IMR-90 (cell line): ENCODE measurements at regions not wholly inside any gene's neighbourhood (a gene's known extent, or its start where the extent isn't known, plus 50 kb on each side); places are given as distances from the start of the nearest gene placed in this dataset.

Experiments
- ATAC-seq: fragments of 200-7000 bp; cut with Tn5 transposase; 2 replicates; pipeline ENCODE4 v1.9.1; 2020; ENCODE audit warnings: low read depth, mild to moderate bottlenecking, moderate library complexity
- BruUV-seq: library from RNA; stranded (reverse); fragments of 400-500 nt; replicated peaks from 2 replicates; lab custom pipeline; 2021; lab: Mats Ljungman, UMichigan
- CTCF ChIA-PET: fragments of 300-600 bp; formaldehyde crosslinking; extraction: SDS; loops from one replicate; lab custom pipeline; 2021; ENCODE audit warnings: antibody characterized with exemption; lab: Yijun Ruan, JAX
- POLR2A ChIA-PET: fragments of 300-600 bp; sonication (Branson Sonifier 250); formaldehyde crosslinking; loops from one replicate; lab custom pipeline; 2022; ENCODE audit warnings: antibody characterized with exemption; ENCODE audit not compliant: unreplicated experiment; lab: Charles Lee
- DNase-seq: peaks from one replicate; pipeline ENCODE4 v3.0.0; 2013
- H2AFZ ChIP-seq: replicated peaks from 2 replicates; pipeline ENCODE3; 2013; ENCODE audit warnings: low read length, mild to moderate bottlenecking; ENCODE audit not compliant: poor library complexity
- H2AK5ac ChIP-seq: 2 replicates; pipeline ENCODE4 v1.6.1; 2013; ENCODE audit warnings: low read depth, low read length, inconsistent platforms
- H2AK9ac ChIP-seq: replicated peaks from 2 replicates; pipeline ENCODE3; 2013; ENCODE audit warnings: mild to moderate bottlenecking, low read depth, low read length, moderate library complexity; ENCODE audit not compliant: poor library complexity
- H2BK120ac ChIP-seq: 2 replicates; pipeline ENCODE4 v1.6.1; 2013; ENCODE audit warnings: low read depth, low read length, inconsistent platforms
- H2BK15ac ChIP-seq: 3 replicates; pipeline ENCODE4 v1.6.1; 2013; ENCODE audit warnings: low read depth, low read length, inconsistent platforms
- H2BK20ac ChIP-seq: 2 replicates; pipeline ENCODE4 v1.6.1; 2013; ENCODE audit warnings: low read depth, mild to moderate bottlenecking, inconsistent platforms, low read length, moderate library complexity
- H2BK5ac ChIP-seq: 2 replicates; pipeline ENCODE4 v1.6.1; 2013; ENCODE audit warnings: mild to moderate bottlenecking, low read depth, low read length, inconsistent platforms; ENCODE audit not compliant: poor library complexity, severe bottlenecking
- H3K14ac ChIP-seq: replicated peaks from 2 replicates; pipeline ENCODE4 v1.6.1; 2013; ENCODE audit warnings: low read depth, low read length, inconsistent platforms
- H3K18ac ChIP-seq: 2 replicates; pipeline ENCODE4 v1.6.1; 2013; ENCODE audit warnings: low read depth, low read length, control low read depth
- H3K23ac ChIP-seq: 2 replicates; pipeline ENCODE4 v1.6.1; 2013; ENCODE audit warnings: low read depth, low read length, inconsistent platforms
- H3K27ac ChIP-seq: 2 replicates; pipeline ENCODE4 v1.5.1; 2013; ENCODE audit warnings: mild to moderate bottlenecking, control low read depth, low read length; ENCODE audit not compliant: insufficient read depth
- H3K27me3 ChIP-seq: 2 replicates; pipeline ENCODE4 v1.6.1; 2013; ENCODE audit warnings: low read length; ENCODE audit not compliant: control insufficient read depth, insufficient read depth
- H3K36me3 ChIP-seq: 2 replicates; pipeline ENCODE4 v1.6.1; 2013; ENCODE audit warnings: low read length, mixed read lengths; ENCODE audit not compliant: control insufficient read depth, insufficient read depth
- H3K4ac ChIP-seq: 2 replicates; pipeline ENCODE4 v1.6.1; 2013; ENCODE audit warnings: low read depth, low read length, inconsistent platforms
- H3K4me1 ChIP-seq: 2 replicates; pipeline ENCODE4 v1.6.1; 2013; ENCODE audit warnings: low read length, mixed read lengths; ENCODE audit not compliant: control insufficient read depth, insufficient read depth
- H3K4me2 ChIP-seq: 2 replicates; pipeline ENCODE4 v1.6.1; 2013; ENCODE audit warnings: low read depth, mild to moderate bottlenecking, control low read depth, low read length, moderate library complexity
- H3K4me3 ChIP-seq: 2 replicates; pipeline ENCODE4 v1.5.1; 2013; ENCODE audit warnings: low read depth, mild to moderate bottlenecking, control low read depth, low read length, moderate library complexity; ENCODE audit not compliant: insufficient read depth
- H3K56ac ChIP-seq: 2 replicates; pipeline ENCODE4 v1.6.1; 2013; ENCODE audit warnings: low read length, inconsistent platforms; ENCODE audit not compliant: insufficient read depth; ENCODE audit errors: extremely low read depth
- H3K79me1 ChIP-seq, 2 experiments: 2 replicates each; pipeline ENCODE4 v1.6.1; 2013; ENCODE audit warnings: low read length in 2 of 2, inconsistent platforms in 1 of 2, low read depth in 1 of 2
- H3K9ac ChIP-seq: 2 replicates; pipeline ENCODE4 v1.6.1; 2013; ENCODE audit warnings: low read depth, low read length, control low read depth
- H3K9me1 ChIP-seq: 2 replicates; pipeline ENCODE4 v1.6.1; 2013; ENCODE audit warnings: low read length, inconsistent platforms; ENCODE audit not compliant: insufficient read depth
- H3K9me3 ChIP-seq: 2 replicates; pipeline ENCODE4 v1.6.1; 2013; ENCODE audit warnings: low read length; ENCODE audit not compliant: control insufficient read depth, insufficient read depth
- H4K20me1 ChIP-seq: 2 replicates; pipeline ENCODE4 v1.6.1; 2013; ENCODE audit warnings: low read length, inconsistent platforms; ENCODE audit not compliant: insufficient read depth
- H4K5ac ChIP-seq: 2 replicates; pipeline ENCODE4 v1.6.1; 2013; ENCODE audit warnings: mild to moderate bottlenecking, low read depth, low read length, control low read depth
- H4K8ac ChIP-seq, 2 experiments: 2 replicates each; pipeline ENCODE4 v1.6.1; 2013; ENCODE audit warnings: low read depth in 2 of 2, low read length in 2 of 2, control low read depth in 1 of 2, inconsistent platforms in 1 of 2
- H4K91ac ChIP-seq: 2 replicates; pipeline ENCODE4 v1.6.1; 2013; ENCODE audit warnings: low read depth, low read length, inconsistent platforms; ENCODE audit not compliant: insufficient read depth
- BHLHE40 ChIP-seq: fragments of 150-350 bp; IDR thresholded peaks from 2 replicates; pipeline ENCODE4 v1.6.1; 2016; ENCODE audit warnings: mild to moderate bottlenecking, low read depth, low read length
- FOS ChIP-seq: fragments of 150-350 bp; IDR thresholded peaks from 2 replicates; pipeline ENCODE4 v1.6.1; 2016; ENCODE audit warnings: low read depth, low read length
- MAFK ChIP-seq: IDR thresholded peaks from 2 replicates; pipeline ENCODE4 v1.6.1; 2012; ENCODE audit warnings: low read depth, low read length, improper control_type of control experiment
- MXI1 ChIP-seq: IDR thresholded peaks from 2 replicates; pipeline ENCODE4 v1.6.1; 2012; ENCODE audit warnings: low read depth, mild to moderate bottlenecking, low read length, moderate library complexity, borderline replicate concordance
- NFE2L2 ChIP-seq: fragments of 150-350 bp; IDR thresholded peaks from 2 replicates; pipeline ENCODE4 v1.6.1; 2016; ENCODE audit warnings: low read depth, mild to moderate bottlenecking, low read length
- POLR2A ChIP-seq: IDR thresholded peaks from 2 replicates; pipeline ENCODE4 v1.6.1; 2012; ENCODE audit warnings: mild to moderate bottlenecking, low read depth, low read length
- RAD21 ChIP-seq: IDR thresholded peaks from 2 replicates; pipeline ENCODE4 v1.6.1; 2012; ENCODE audit warnings: low read length, improper control_type of control experiment
- RCOR1 ChIP-seq: IDR thresholded peaks from 2 replicates; pipeline ENCODE4 v1.6.1; 2012; ENCODE audit warnings: mild to moderate bottlenecking, low read length, improper control_type of control experiment; ENCODE audit not compliant: insufficient replicate concordance
- RFX5 ChIP-seq: IDR thresholded peaks from 2 replicates; pipeline ENCODE4 v1.8.0; 2012; ENCODE audit warnings: low read depth, mild to moderate bottlenecking, low read length, moderate library complexity
- WGBS, 2 experiments: methylation state at CpG; one replicate each; pipeline versions ENCODE4 v1.1.5 to v1.1.7; 2013; ENCODE audit warnings: missing lambda C conversion rate in 2 of 2; ENCODE audit not compliant: insufficient read length in 1 of 2; ENCODE audit errors: extremely low coverage in 2 of 2; 5-methylcytosine and 5-hydroxymethylcytosine counted together
- dilution Hi-C: fragments of 300-500 bp; cut with HindIII; formaldehyde crosslinking; loops from one replicate; pipeline ENCODE4 v1.14.3; 2018; ENCODE audit warnings: low sequenced_read_pairs; ENCODE audit not compliant: unreplicated experiment
- in situ Hi-C: fragments of 300-500 bp; cut with MboI; formaldehyde crosslinking; loops from 3 replicates; pipeline ENCODE4 v1.14.3; 2019; ENCODE audit warnings: low sequenced_read_pairs, inconsistent platforms, mixed read lengths
- intact Hi-C: fragments of 100-400 bp; cut with micrococcal nuclease; formaldehyde crosslinking; loops from 2 replicates; pipeline ENCODE4 v1.10.0; 2022
- TF ChIP-seq, protein P1 (sequence below): conservative IDR thresholded peaks from 2 replicates; pipeline ENCODE4 v1.5.1; 2012; ENCODE audit warnings: mild to moderate bottlenecking, low read depth, low read length, improper control_type of control experiment
- TF ChIP-seq, protein P2 (sequence below): fragments of 150-350 bp; IDR thresholded peaks from 2 replicates; pipeline ENCODE4 v1.6.1; 2016; ENCODE audit warnings: low read depth, mild to moderate bottlenecking, low read length, moderate library complexity, borderline replicate concordance

DNA sequence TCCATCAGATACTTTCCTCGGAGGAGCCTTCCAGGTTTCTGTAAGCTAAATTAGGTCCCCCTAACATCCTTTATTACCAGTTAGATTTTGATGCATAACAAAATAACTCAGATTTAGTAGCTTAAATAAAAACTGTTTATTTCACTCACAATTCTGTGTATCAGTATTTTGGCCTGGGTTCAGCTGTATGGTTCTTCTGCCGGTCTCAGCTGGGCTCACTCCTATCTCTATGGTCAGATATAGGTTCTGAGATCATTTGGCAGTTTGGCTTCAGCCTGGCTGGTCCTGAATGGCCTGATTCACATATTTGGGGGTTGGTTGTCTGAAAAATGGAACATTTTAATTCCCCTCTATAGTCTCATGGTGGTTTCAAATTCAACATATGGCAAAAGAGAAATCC lies 1125.3 kb downstream of the TBL1XR1 start:
- ChIA-PET POLR2A (no interaction called here), CTCF (no interaction called here)
- no peak overlapping the region for H2BK5ac ChIP-seq
- H4K5ac ChIP-seq: no peak overlapping the region
- H3K27me3 ChIP-seq: no peaks in the 10 kb centered on the region
- H2BK120ac ChIP-seq: no peak overlapping the region
- H3K14ac ChIP-seq: no peak overlapping the region
- DNase-seq (no peak), ATAC-seq (no peak)
- H4K20me1 ChIP-seq: no peaks in the 10 kb centered on the region
- dilution Hi-C loops (no loop called here), in situ Hi-C loops (no loop called here), intact Hi-C loops (no loop called here)
- TF ChIP-seq RFX5 (no peak), POLR2A (no peak), RCOR1 (no peak), BHLHE40 (no peak), NFE2L2 (no peak), MAFK (no peak), MXI1 (no peak), FOS (no peak), RAD21 (no peak)
- TF ChIP-seq, protein P1, sequence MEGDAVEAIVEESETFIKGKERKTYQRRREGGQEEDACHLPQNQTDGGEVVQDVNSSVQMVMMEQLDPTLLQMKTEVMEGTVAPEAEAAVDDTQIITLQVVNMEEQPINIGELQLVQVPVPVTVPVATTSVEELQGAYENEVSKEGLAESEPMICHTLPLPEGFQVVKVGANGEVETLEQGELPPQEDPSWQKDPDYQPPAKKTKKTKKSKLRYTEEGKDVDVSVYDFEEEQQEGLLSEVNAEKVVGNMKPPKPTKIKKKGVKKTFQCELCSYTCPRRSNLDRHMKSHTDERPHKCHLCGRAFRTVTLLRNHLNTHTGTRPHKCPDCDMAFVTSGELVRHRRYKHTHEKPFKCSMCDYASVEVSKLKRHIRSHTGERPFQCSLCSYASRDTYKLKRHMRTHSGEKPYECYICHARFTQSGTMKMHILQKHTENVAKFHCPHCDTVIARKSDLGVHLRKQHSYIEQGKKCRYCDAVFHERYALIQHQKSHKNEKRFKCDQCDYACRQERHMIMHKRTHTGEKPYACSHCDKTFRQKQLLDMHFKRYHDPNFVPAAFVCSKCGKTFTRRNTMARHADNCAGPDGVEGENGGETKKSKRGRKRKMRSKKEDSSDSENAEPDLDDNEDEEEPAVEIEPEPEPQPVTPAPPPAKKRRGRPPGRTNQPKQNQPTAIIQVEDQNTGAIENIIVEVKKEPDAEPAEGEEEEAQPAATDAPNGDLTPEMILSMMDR: no peak
- TF ChIP-seq, protein P2, sequence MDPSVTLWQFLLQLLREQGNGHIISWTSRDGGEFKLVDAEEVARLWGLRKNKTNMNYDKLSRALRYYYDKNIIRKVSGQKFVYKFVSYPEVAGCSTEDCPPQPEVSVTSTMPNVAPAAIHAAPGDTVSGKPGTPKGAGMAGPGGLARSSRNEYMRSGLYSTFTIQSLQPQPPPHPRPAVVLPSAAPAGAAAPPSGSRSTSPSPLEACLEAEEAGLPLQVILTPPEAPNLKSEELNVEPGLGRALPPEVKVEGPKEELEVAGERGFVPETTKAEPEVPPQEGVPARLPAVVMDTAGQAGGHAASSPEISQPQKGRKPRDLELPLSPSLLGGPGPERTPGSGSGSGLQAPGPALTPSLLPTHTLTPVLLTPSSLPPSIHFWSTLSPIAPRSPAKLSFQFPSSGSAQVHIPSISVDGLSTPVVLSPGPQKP: no peak
- H3K4me3 ChIP-seq: no peak overlapping the region
- no peak overlapping the region for H4K8ac ChIP-seq
- no peaks in the 10 kb centered on the region for H3K9me3 ChIP-seq
- H2AK9ac ChIP-seq: no peak overlapping the region
- no TSS peak for BruUV-seq
- no peaks in the 10 kb centered on the region for H3K36me3 ChIP-seq
- no peak overlapping the region for H2BK15ac ChIP-seq
- H3K4me2 ChIP-seq: no peak overlapping the region
- H3K9me1 ChIP-seq: no peaks in the 10 kb centered on the region
- WGBS, 2 experiments: no CpG with 5 or more reads among the region's 2 CpGs
- H4K91ac ChIP-seq: no peak overlapping the region
- H3K4me1 ChIP-seq: no peaks in the 10 kb centered on the region
- H3K79me1 ChIP-seq: no peaks in the 10 kb centered on the region
- no peak overlapping the region for H2BK20ac ChIP-seq
- no peak overlapping the region for H2AK5ac ChIP-seq
- H3K4ac ChIP-seq: no peak overlapping the region
- H3K18ac ChIP-seq: no peak overlapping the region
- no peak overlapping the region for H3K23ac ChIP-seq
- H2AFZ ChIP-seq: no peak overlapping the region
- no peak overlapping the region for H3K27ac ChIP-seq
- H3K56ac ChIP-seq: no peak overlapping the region
- H3K9ac ChIP-seq: no peak overlapping the region
